ENCODE measurements at regions not wholly inside any gene's neighbourhood (a gene's known extent, or its start where the extent isn't known, plus 50 kb on each side); places are given as distances from the start of the nearest gene placed in this dataset.

- Histone ChIP-seq H3K9me3 (0 out of 2 replicates have a peak, but pooled peaks cover 4% of the 10 kb centered on the region), H3K4me2 (no peak overlapping the region)
- no peak for TF ChIP-seq Cebpa-rat (IDR thresholded peaks at IDR 0.05)
These were observed 289.8 kb downstream of the CTTN start for GRCh38 chr11:70688142-70688541.

GRCh38 chr11:70689764-70690163 lies 291.4 kb downstream of the CTTN start:
- no peak overlapping the region for H3K4me2 ChIP-seq
- no peak for TF ChIP-seq Cebpa-rat (IDR thresholded peaks at IDR 0.05)
- no peak overlapping the region for H3K9ac ChIP-seq
- no peaks in the 10 kb centered on the region for H3K27me3 ChIP-seq
- H3K36me3 ChIP-seq, result no peaks in the 10 kb centered on the region
- no peaks in the 10 kb centered on the region for H4K20me1 ChIP-seq
- 0 out of 2 replicates have a peak, but pooled peaks cover 4% of the 10 kb centered on the region for H3K9me3 ChIP-seq
- no peak overlapping the region for H3K27ac ChIP-seq
- no peak overlapping the region for H3K4me3 ChIP-seq
- H3K4me1 ChIP-seq, result no peaks in the 10 kb centered on the region

More at GRCh38 chr11:70688142-70688541, 289.8 kb downstream of the CTTN start:
- Histone ChIP-seq H3K9ac (no peak overlapping the region), H3K4me3 (no peak overlapping the region), H3K27me3 (no peaks in the 10 kb centered on the region), H3K27ac (no peak overlapping the region), H3K36me3 (no peaks in the 10 kb centered on the region), H3K4me1 (peaks cover 4% of the 10 kb centered on the region; the same call in 1 of the 2 replicates), H4K20me1 (no peaks in the 10 kb centered on the region)

- Histone ChIP-seq H3K27ac (no peak overlapping the region), H4K20me1 (no peaks in the 10 kb centered on the region), H3K9me3 (peaks cover 9% of the 10 kb centered on the region; the same call in 1 of the 2 replicates), H3K9ac (no peak overlapping the region), H3K36me3 (no peaks in the 10 kb centered on the region), H3K4me3 (no peak overlapping the region), H3K4me1 (no peaks in the 10 kb centered on the region), H3K27me3 (no peaks in the 10 kb centered on the region), H3K4me2 (no peak overlapping the region)
- no peak for TF ChIP-seq Cebpa-rat (IDR thresholded peaks at IDR 0.05)
These were observed 293.8 kb downstream of the CTTN start for GRCh38 chr11:70692131-70692530.

GRCh38 chr11:70694371-70694770 lies 296.0 kb downstream of the CTTN start:
- no peak for TF ChIP-seq Cebpa-rat (IDR thresholded peaks at IDR 0.05)
- Histone ChIP-seq H3K36me3 (no peaks in the 10 kb centered on the region), H3K4me1 (peaks cover 9% of the 10 kb centered on the region), H4K20me1 (no peaks in the 10 kb centered on the region), H3K9ac (no peak overlapping the region), H3K27ac (no peak overlapping the region), H3K9me3 (peaks cover 9% of the 10 kb centered on the region; the same call in 1 of the 2 replicates), H3K4me3 (no peak overlapping the region), H3K27me3 (no peaks in the 10 kb centered on the region), H3K4me2 (no peak overlapping the region)

- Histone ChIP-seq H3K36me3 (no peaks in the 10 kb centered on the region), H3K27ac (no peak overlapping the region), H3K27me3 (no peaks in the 10 kb centered on the region), H3K9ac (no peak overlapping the region), H3K4me2 (no peak overlapping the region), H3K4me3 (no peak overlapping the region), H3K9me3 (peaks cover 5% of the 10 kb centered on the region; the same call in 1 of the 2 replicates), H4K20me1 (no peaks in the 10 kb centered on the region), H3K4me1 (peaks cover 14% of the 10 kb centered on the region)
- no peak for TF ChIP-seq Cebpa-rat (IDR thresholded peaks at IDR 0.05)
These were observed 297.0 kb downstream of the CTTN start for GRCh38 chr11:70695086-70695960.

- no peaks in the 10 kb centered on the region for H3K27me3 ChIP-seq
- H3K9me3 ChIP-seq, result peaks cover 5% of the 10 kb centered on the region; the same call in 1 of the 2 replicates
- no peaks in the 10 kb centered on the region for H3K36me3 ChIP-seq
- no peak overlapping the region for H3K27ac ChIP-seq
- no peaks in the 10 kb centered on the region for H4K20me1 ChIP-seq
- no peak overlapping the region for H3K4me3 ChIP-seq
- no peak for TF ChIP-seq Cebpa-rat (IDR thresholded peaks at IDR 0.05)
- H3K4me1 ChIP-seq, result peaks cover 14% of the 10 kb centered on the region
- H3K4me2 ChIP-seq, result no peak overlapping the region
- no peak overlapping the region for H3K9ac ChIP-seq
These were observed 297.7 kb downstream of the CTTN start for GRCh38 chr11:70696076-70696475.

GRCh38 chr11:70696564-70696963 lies 298.2 kb downstream of the CTTN start:
- Histone ChIP-seq H4K20me1 (no peaks in the 10 kb centered on the region), H3K9ac (no peak overlapping the region), H3K4me1 (peaks cover 14% of the 10 kb centered on the region), H3K4me2 (no peak overlapping the region), H3K9me3 (peaks cover 5% of the 10 kb centered on the region; the same call in 1 of the 2 replicates), H3K4me3 (no peak overlapping the region), H3K27ac (no peak overlapping the region), H3K36me3 (no peaks in the 10 kb centered on the region), H3K27me3 (no peaks in the 10 kb centered on the region)
- no peak for TF ChIP-seq Cebpa-rat (IDR thresholded peaks at IDR 0.05)

- Histone ChIP-seq H3K27ac (no peak overlapping the region), H3K27me3 (no peaks in the 10 kb centered on the region), H3K36me3 (no peaks in the 10 kb centered on the region), H3K9ac (no peak overlapping the region), H3K9me3 (peaks cover 5% of the 10 kb centered on the region; the same call in 1 of the 2 replicates), H4K20me1 (no peaks in the 10 kb centered on the region), H3K4me2 (no peak overlapping the region), H3K4me1 (peaks cover 14% of the 10 kb centered on the region), H3K4me3 (no peak overlapping the region)
- no peak for TF ChIP-seq Cebpa-rat (IDR thresholded peaks at IDR 0.05)
These were observed 299.4 kb downstream of the CTTN start for GRCh38 chr11:70697701-70698100.

GRCh38 chr11:70698871-70699270 lies 300.5 kb downstream of the CTTN start:
- Histone ChIP-seq H3K27ac (no peak overlapping the region), H3K27me3 (no peaks in the 10 kb centered on the region)
- no peak for TF ChIP-seq Cebpa-rat (IDR thresholded peaks at IDR 0.05)

More at GRCh38 chr11:70698871-70699270, 300.5 kb downstream of the CTTN start:
- Histone ChIP-seq H3K36me3 (no peaks in the 10 kb centered on the region), H3K4me1 (peaks cover 23% of the 10 kb centered on the region), H3K4me3 (no peak overlapping the region), H3K9ac (no peak overlapping the region), H3K4me2 (peak overlapping the region; percentile 48), H4K20me1 (no peaks in the 10 kb centered on the region), H3K9me3 (peaks cover 5% of the 10 kb centered on the region; the same call in 1 of the 2 replicates)

Data from BLaER1 (cell line).